PC-9 (cell line): ENCODE measurements at regions not wholly inside any gene's neighbourhood (a gene's known extent, or its start where the extent isn't known, plus 50 kb on each side); places are given as distances from the start of the nearest gene placed in this dataset.

Source experiments
- BruUV-seq: library from RNA; stranded (reverse); fragments of 400-500 nt; replicated peaks from 2 replicates; lab custom pipeline; 2021; lab: Mats Ljungman, UMichigan
- CTCF ChIA-PET: fragments of 300-600 bp; sonication (Branson Sonifier 250); formaldehyde crosslinking; loops from one replicate; lab custom pipeline; 2022; ENCODE audit warnings: antibody characterized with exemption; lab: Charles Lee
- POLR2A ChIA-PET: fragments of 300-600 bp; sonication (Branson Sonifier 250); formaldehyde crosslinking; loops from one replicate; lab custom pipeline; 2022; ENCODE audit warnings: antibody characterized with exemption; ENCODE audit not compliant: unreplicated experiment; lab: Charles Lee
- DNase-seq, 2 experiments: peaks; one replicate each; pipeline versions ENCODE4 v3.0.0 to v3.0.0-alpha.2; 2015 to 2022; ENCODE audit warnings: mixed read lengths in 1 of 2
- H2AFZ ChIP-seq: fragments of 200-600 bp; sonication (generic); 2 replicates; pipeline ENCODE4 v1.8.1; 2017; ENCODE audit warnings: antibody characterized with exemption
- H3F3A ChIP-seq: fragments of 200-600 bp; sonication (generic); 2 replicates; pipeline ENCODE4 v1.8.1; 2017; ENCODE audit warnings: antibody characterized with exemption, mild to moderate bottlenecking, low read depth; ENCODE audit not compliant: insufficient read depth
- H3K27ac ChIP-seq: fragments of 200-600 bp; sonication (generic); 2 replicates; pipeline ENCODE4 v1.6.1; 2016; ENCODE audit warnings: mixed run types
- H3K27me3 ChIP-seq: fragments of 200-600 bp; sonication (generic); 2 replicates; pipeline ENCODE4 v1.6.1; 2016; ENCODE audit warnings: low read depth, mixed run types; ENCODE audit not compliant: insufficient read depth
- H3K36me3 ChIP-seq: fragments of 200-600 bp; sonication (generic); 2 replicates; pipeline ENCODE4 v1.6.1; 2016; ENCODE audit warnings: low read depth, mixed run types
- H3K4me1 ChIP-seq: fragments of 200-600 bp; sonication (generic); replicated peaks from 2 replicates; pipeline ENCODE4 v1.6.1; 2016; ENCODE audit warnings: mixed run types; ENCODE audit not compliant: insufficient read depth
- H3K4me2 ChIP-seq: fragments of 200-600 bp; sonication (generic); 2 replicates; pipeline ENCODE4 v1.6.1; 2017; ENCODE audit warnings: mixed run types
- H3K4me3 ChIP-seq: fragments of 200-600 bp; sonication (generic); 2 replicates; pipeline ENCODE4 v1.6.1; 2016; ENCODE audit warnings: mixed run types
- H3K79me2 ChIP-seq: fragments of 200-600 bp; sonication (generic); 2 replicates; pipeline ENCODE4 v1.6.1; 2017; ENCODE audit warnings: low read depth, mixed run types
- H3K9me2 ChIP-seq: fragments of 200-600 bp; sonication (generic); 2 replicates; pipeline ENCODE4 v1.8.1; 2017; ENCODE audit warnings: mild to moderate bottlenecking; ENCODE audit not compliant: insufficient read depth
- H3K9me3 ChIP-seq: fragments of 200-600 bp; sonication (generic); 2 replicates; pipeline ENCODE4 v1.8.1; 2016; ENCODE audit warnings: low read depth; ENCODE audit not compliant: insufficient read depth
- H4K20me1 ChIP-seq: fragments of 200-600 bp; sonication (generic); 2 replicates; pipeline ENCODE4 v1.8.1; 2017; ENCODE audit not compliant: insufficient read depth
- EZH2 ChIP-seq: fragments of 200-600 bp; sonication (generic); IDR thresholded peaks from 2 replicates; pipeline ENCODE4 v1.8.0; 2017; ENCODE audit warnings: antibody characterized with exemption, low read depth
- intact Hi-C: fragments of 100-400 bp; cut with micrococcal nuclease; formaldehyde crosslinking; loops from one replicate; pipeline ENCODE4 v1.10.0; 2022; ENCODE audit not compliant: unreplicated experiment
- TF ChIP-seq, protein P1 (sequence below): fragments of 200-600 bp; sonication (generic); conservative IDR thresholded peaks from 2 replicates; pipeline ENCODE4 v1.6.1; 2017; ENCODE audit warnings: mixed run types, antibody characterized with exemption, mild to moderate bottlenecking, moderate library complexity

DNA sequence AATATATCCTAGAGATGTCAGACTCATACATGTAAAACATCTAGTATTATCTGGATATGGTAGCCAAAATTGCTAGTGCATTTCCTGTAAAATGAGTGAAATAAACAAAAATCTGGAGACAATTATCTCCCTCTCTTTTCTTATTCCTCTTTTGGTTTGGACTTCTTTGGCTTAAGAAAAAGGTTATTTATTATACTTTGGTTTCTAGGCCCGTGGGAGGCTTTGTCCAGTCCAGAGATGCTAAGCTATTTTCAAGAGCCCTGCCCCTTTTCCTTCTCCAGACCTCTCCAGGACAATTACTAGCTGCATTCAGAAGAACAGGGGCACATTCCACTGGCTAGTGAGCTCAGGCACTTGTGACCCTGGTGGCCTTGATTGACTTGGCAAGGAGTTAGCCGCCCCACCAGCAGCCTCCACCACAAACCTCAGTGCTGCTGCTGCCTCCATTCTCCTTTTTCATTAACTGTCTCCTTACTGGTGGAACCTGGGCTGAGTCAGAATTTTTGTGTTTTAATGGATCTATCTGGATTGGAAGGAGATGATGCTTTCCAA, 747.3 kb upstream of the TENM4 start:
- Histone ChIP-seq H3K79me2 (no peaks in the 10 kb centered on the region), H3K9me3 (no peaks in the 10 kb centered on the region), H3K27ac (no peak overlapping the region), H4K20me1 (no peaks in the 10 kb centered on the region), H3K4me3 (no peak overlapping the region), H3K27me3 (no peaks in the 10 kb centered on the region), H3K4me2 (no peak overlapping the region), H3K36me3 (no peaks in the 10 kb centered on the region), H3K4me1 (no peaks in the 10 kb centered on the region), H3F3A (no peaks in the 10 kb centered on the region), H3K9me2 (no peaks in the 10 kb centered on the region), H2AFZ (no peak overlapping the region)
- intact Hi-C loops, result no loop called here
- no peak for DNase-seq
- TF ChIP-seq EZH2, result no peak
- TF ChIP-seq, protein P1, sequence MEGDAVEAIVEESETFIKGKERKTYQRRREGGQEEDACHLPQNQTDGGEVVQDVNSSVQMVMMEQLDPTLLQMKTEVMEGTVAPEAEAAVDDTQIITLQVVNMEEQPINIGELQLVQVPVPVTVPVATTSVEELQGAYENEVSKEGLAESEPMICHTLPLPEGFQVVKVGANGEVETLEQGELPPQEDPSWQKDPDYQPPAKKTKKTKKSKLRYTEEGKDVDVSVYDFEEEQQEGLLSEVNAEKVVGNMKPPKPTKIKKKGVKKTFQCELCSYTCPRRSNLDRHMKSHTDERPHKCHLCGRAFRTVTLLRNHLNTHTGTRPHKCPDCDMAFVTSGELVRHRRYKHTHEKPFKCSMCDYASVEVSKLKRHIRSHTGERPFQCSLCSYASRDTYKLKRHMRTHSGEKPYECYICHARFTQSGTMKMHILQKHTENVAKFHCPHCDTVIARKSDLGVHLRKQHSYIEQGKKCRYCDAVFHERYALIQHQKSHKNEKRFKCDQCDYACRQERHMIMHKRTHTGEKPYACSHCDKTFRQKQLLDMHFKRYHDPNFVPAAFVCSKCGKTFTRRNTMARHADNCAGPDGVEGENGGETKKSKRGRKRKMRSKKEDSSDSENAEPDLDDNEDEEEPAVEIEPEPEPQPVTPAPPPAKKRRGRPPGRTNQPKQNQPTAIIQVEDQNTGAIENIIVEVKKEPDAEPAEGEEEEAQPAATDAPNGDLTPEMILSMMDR, result no peak
- ChIA-PET CTCF (no interaction called here), POLR2A (no interaction called here)
- BruUV-seq, result no TSS peak

DNA sequence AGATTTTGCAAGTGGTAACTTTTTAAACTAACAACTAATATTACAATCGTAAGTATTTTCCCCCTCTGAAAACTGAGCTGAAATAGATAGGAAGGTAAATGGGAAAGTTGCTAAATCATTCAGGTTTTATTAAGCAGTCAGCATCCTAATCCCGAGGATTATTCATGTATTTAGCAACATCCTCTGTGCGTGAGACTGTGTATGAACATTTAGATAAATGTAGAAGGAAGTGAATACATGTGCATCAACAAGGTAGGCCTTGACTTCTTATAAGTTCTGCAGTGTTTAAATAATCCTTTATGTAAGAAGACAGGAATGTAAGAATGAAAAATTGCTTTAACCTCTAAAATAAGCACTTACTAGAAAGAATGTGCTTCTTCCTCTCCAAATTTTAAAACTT, 745.9 kb upstream of the TENM4 start:
- TF ChIP-seq, protein P1, result no peak
- TF ChIP-seq EZH2, result no peak
- no peak for DNase-seq
- ChIA-PET POLR2A (no interaction called here), CTCF (no interaction called here)
- Histone ChIP-seq H3K27me3 (no peaks in the 10 kb centered on the region), H3K4me2 (no peak overlapping the region), H3K9me3 (no peaks in the 10 kb centered on the region), H3K4me3 (no peak overlapping the region), H3K4me1 (no peaks in the 10 kb centered on the region), H3K27ac (no peak overlapping the region), H3K36me3 (no peaks in the 10 kb centered on the region), H3K79me2 (no peaks in the 10 kb centered on the region), H2AFZ (no peak overlapping the region), H3K9me2 (no peaks in the 10 kb centered on the region), H4K20me1 (no peaks in the 10 kb centered on the region), H3F3A (no peaks in the 10 kb centered on the region)
- BruUV-seq, result no TSS peak
- intact Hi-C loops, result no loop called here

DNA sequence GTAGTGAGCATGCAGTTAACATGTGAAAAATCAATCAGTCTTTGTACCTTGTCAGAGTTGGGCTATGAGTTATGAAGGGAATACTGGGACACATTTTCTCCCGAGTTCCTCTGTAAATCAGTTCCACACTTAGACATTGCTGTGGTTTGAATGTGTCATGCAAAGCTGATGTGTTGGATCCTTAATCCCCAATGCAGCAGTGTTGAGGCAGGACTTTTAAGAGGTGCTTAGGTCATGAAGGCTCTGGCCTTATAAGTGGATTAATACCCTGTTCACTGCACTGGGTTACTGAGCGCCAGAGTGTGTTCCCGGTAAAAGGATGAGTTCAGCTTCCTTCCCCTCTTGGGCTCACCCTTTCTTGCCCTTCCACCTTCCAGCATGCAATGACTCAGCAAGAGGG, 742.1 kb upstream of the TENM4 start:
- Histone ChIP-seq H3K4me2 (no peak overlapping the region), H3K9me3 (no peaks in the 10 kb centered on the region), H3K36me3 (no peaks in the 10 kb centered on the region), H3K4me3 (no peak overlapping the region), H3K9me2 (no peaks in the 10 kb centered on the region), H2AFZ (no peak overlapping the region), H3K27ac (no peak overlapping the region), H3F3A (no peaks in the 10 kb centered on the region), H4K20me1 (no peaks in the 10 kb centered on the region), H3K79me2 (no peaks in the 10 kb centered on the region), H3K4me1 (no peaks in the 10 kb centered on the region), H3K27me3 (no peaks in the 10 kb centered on the region)
- no TSS peak for BruUV-seq
- CTCF ChIA-PET, result no interaction called here
- POLR2A ChIA-PET, result no interaction called here
- DNase-seq, result no peak
- intact Hi-C loops, result no loop called here
- TF ChIP-seq, protein P1, result no peak
- no peak for TF ChIP-seq EZH2
